HG03439 (cell line): ENCODE measurements at regions not wholly inside any gene's neighbourhood (a gene's known extent, or its start where the extent isn't known, plus 50 kb on each side); places are given as distances from the start of the nearest gene placed in this dataset.
"Not testable (repeated sequence)": the region's sequence is repeated elsewhere in the genome, so short reads cannot be mapped to it uniquely, and the experiment has no call there.

Experiments used
- ATAC-seq: cut with Tn5 transposase; IDR thresholded peaks from one replicate; pipeline ENCODE4 v1.9.1; 2021; ENCODE audit warnings: mild to moderate bottlenecking, moderate library complexity; ENCODE audit not compliant: unreplicated experiment

- ATAC-seq: no peak
Observed at GRCh38 chr1:198809247-198809646, 170.4 kb downstream of the PTPRC start.

DNA sequence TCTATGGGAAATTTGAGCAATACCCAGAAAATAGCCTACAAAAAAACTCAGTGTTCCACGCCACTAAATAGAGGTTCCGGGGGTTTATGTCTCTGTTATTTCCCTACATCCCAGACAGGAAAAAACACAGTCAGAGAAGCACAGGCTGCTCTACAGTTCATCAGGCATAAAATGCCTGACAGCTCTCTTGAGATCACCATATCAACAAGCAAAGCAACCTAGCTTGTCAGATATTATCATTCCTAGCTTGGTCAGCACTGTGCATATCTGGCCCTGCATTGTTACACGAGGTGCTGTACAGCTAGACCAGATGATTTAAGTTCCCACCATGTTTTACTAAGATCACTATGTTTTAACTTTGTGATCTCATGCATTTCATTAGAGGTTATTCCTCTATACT, 172.6 kb downstream of the PTPRC start:
- no peak for ATAC-seq

GRCh38 chr1:198823626-198824025, 184.8 kb downstream of the PTPRC start:
- ATAC-seq: no peak

DNA sequence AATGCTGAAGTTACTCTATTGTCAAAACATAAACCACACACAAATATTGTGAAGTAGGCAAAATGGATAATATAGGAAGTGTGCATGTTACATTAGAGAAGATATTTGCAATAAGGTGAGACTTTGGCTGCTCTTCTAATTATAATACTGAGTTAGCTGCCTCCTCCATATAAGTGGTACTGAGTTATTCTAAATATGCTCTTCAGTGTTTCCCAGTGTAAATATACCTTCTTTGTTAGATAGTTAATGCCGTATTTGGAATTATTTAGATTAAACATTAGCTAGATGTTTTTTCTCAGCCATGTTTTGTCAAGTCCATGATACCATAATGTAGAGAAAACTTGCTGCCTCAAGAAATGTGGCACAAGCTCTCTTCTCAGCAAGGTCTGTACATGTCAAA, 186.4 kb downstream of the PTPRC start:
- ATAC-seq: no peak

- ATAC-seq: no peak
Observed at GRCh38 chr1:198829356-198829755, 190.5 kb downstream of the PTPRC start.

GRCh38 chr1:198829944-198830343, 191.1 kb downstream of the PTPRC start:
- no peak for ATAC-seq

- ATAC-seq: no peak
Observed at GRCh38 chr1:198830412-198830811, 191.6 kb downstream of the PTPRC start.

- no peak for ATAC-seq
Observed at GRCh38 chr1:198833706-198834503, 195.1 kb downstream of the PTPRC start.

GRCh38 chr1:198837278-198838021, 198.6 kb downstream of the PTPRC start:
- ATAC-seq: no peak

DNA sequence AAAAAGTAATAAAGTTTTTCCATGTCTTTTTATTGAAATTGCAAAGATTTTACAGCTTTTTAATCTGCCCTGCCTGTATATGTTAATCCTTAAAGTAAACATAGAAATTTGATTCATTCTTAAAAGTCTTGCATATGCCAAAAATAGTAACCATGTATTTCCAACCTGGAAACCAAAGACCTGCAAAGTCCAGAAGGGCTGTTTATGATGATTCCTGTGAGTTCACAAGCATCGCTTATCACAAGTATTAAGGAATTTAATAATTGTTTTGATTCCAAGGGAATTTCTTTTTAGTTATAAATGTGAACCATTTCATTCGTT, 199.1 kb downstream of the PTPRC start:
- ATAC-seq: no peak

GRCh38 chr1:198841477-198841876, 202.6 kb downstream of the PTPRC start:
- ATAC-seq: no peak

DNA sequence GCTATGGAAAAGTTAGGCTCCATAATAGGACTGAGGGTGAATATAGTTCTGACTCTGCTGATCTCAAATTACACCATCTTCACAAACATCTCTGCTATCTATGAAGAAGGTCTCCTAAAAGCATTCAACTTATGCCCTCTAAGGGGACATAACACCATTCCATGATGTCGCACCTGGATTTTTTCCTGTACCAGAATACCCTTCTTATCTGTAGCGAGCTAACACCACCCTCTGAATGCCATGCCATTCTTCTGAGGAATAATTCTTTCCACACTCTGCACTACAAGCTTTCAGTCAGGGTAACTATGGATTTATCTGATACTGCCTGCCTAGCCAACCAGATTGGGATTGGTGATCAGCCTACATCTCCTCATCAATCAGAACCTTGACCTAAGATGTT, 203.8 kb downstream of the PTPRC start:
- no peak for ATAC-seq

DNA sequence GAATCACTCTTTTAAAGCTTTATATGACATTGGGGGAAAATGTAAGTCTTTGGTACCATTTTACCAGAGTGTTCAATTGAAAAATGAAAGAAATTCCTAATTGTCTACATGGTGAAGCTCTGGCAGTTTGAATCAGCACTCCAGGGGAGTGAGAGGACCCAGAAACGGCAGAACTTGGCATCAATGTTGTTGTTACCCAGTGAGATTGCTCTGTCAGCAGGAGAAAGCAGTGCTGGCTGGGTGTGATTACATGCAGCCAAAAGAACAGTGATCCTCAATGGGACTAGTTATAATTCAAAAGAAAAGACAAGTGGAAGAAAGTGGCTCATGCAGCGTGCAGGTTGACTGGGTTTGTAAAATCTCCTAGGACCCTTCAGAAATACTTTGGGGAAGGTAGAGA, 206.4 kb downstream of the PTPRC start:
- ATAC-seq: no peak

DNA sequence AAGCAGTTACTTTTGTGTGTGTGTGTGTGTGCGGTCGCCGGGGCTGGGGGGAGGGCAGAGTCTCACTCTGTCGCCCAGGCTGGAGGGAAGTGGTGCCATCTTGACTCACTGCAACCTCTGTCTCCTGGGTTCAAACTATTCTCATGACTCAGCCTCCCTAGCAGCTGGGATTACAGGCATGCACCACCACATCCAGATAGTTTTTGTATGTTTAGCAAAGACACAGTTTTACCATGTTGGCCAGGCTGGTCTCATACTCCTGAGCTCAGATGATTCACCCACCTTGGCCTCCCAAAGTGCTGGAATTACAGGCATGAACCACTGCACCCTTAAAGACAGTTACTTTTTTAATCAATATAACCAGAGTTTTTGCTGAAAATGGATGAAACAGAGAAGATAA, 207.0 kb downstream of the PTPRC start:
- ATAC-seq: no peak

DNA sequence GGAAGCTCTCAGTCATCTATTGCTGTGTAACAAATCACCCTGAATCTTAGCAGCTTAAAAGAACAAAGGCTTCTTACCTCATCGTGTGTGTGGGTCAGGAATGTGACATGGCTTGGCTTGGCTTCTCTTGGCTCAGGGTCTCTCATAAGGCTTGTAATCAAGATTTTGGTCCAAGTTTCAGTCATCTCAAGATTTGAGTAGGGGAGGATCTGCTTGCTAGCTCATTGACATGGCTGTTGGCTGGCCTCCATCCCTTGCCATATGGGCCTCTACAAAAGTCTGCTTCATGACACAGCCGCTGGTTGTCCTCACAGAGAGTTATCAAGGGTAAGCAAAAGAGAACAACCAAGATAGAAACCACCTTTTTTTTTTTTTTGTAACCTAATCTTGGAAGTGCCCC, 207.7 kb downstream of the PTPRC start:
- ATAC-seq: no peak

DNA sequence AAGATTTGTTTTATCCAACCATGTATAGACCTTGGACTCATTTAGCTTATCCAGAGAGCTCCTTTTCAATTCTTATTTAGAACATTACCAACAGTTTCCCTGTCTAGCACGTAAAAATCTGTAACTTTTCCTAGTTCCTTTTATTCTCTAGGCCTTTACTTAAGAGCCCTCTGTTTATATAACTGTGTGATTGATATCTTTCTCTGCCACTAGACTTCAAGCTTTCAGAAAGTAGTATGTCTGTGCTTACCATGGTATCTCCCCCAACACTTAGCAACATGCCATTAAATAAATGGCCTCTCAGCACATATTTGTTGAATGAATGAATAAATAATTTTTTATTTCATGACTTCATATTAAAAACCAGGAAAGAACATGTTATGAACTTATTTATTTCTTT, 209.4 kb downstream of the PTPRC start:
- ATAC-seq: no peak

GRCh38 chr1:198848649-198849048, 209.8 kb downstream of the PTPRC start:
- ATAC-seq: no peak

DNA sequence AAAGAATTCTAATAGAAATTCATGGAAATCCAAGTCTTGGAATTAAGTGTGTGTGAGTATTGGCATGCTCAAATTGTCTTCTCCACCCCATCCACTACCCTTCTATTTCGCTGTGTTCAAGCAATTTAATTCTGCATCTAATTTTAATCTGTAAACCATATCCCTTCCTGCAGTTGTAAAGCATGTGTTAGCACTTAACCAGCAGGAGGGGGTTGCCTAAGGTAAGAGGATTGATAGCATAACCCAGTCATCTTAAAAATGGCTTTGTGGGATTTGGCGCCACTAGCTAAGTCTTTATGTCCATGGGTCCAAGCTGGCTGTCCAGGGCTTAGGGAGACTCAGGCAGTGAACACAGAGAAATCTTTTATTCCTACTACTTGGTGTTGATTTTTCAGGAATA, 210.3 kb downstream of the PTPRC start:
- no peak for ATAC-seq

DNA sequence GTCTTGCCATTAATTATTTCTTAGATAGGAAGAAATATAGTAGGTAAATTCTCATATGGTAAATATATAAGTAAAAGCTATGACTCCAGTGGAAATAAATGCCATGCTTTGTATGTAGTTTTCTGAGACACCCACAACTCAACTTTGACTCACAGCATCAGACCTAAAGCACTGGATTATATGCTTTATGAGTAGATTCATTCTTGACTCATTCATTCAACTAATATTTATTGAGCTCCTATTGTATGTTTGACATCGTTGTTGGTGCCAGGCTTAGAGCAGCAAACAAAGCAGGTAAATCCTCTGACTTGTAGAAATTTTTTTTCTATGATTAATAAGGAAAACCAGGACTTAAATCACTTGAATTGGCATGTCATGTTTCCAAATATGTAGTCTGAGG, 211.4 kb downstream of the PTPRC start:
- ATAC-seq: no peak

DNA sequence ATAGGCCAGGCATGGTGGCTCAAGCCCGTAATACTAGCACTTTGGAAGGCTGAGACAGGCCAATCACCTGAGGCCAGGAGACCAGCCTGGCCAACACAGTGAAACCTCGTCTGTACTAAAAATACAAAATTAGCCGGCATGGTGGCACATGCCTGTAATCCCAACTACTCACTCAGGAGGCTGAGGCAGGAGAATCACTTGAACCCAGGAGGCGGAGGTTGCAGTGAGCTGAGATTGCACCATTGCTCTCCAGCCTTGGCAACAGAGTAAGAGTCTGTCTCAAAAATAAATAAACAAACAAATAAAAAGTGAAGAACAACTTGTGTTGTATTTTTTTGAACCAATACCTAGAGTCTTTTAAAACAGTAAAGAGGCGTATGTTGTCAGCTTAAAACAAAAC, 212.1 kb downstream of the PTPRC start:
- ATAC-seq: not testable (repeated sequence)

- no peak for ATAC-seq
Observed at GRCh38 chr1:198856601-198857000, 217.8 kb downstream of the PTPRC start.

DNA sequence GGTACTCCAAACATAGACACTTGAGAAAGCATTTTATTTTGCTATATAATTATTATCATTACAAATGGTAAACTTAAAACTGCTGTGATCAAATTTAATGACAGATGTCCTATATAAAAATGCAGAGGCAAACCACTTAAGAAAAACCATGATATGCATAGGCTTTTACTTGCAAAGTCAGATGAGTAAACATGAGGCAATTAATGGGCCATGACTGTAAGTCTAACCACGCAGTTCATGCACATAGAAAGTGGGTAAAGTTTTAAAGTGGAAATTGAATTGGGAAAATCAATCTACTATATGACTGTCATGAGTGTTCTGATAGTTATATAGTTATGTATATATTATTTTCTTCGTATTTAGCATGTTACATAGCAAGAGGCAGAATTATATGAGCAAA, 219.2 kb downstream of the PTPRC start:
- ATAC-seq: no peak

GRCh38 chr1:198860371-198860770, 221.5 kb downstream of the PTPRC start:
- no peak for ATAC-seq
